WTC11 (cell line): ENCODE measurements at regions not wholly inside any gene's neighbourhood (a gene's known extent, or its start where the extent isn't known, plus 50 kb on each side); places are given as distances from the start of the nearest gene placed in this dataset.

Experiments used
- CTCF ChIP-seq: fragments of 200-600 bp; IDR thresholded peaks from 2 replicates; pipeline ENCODE4 v1.8.0; 2022; ENCODE audit warnings: antibody characterized with exemption
- ELF4 ChIP-seq: sonication (generic); formaldehyde crosslinking; IDR thresholded peaks from 2 replicates; pipeline ENCODE4 v1.8.1; 2022; ENCODE audit warnings: low read depth, mild to moderate bottlenecking, moderate library complexity, missing genetic modification reagents
- TEAD4 ChIP-seq: sonication (generic); formaldehyde crosslinking; IDR thresholded peaks from 2 replicates; pipeline ENCODE4 v1.8.0; 2022; ENCODE audit warnings: mild to moderate bottlenecking, missing genetic modification reagents
- TF ChIP-seq, protein P1 (sequence below): sonication (generic); formaldehyde crosslinking; IDR thresholded peaks from 2 replicates; pipeline ENCODE4 v1.8.1; 2023; ENCODE audit warnings: mild to moderate bottlenecking, moderate library complexity, missing genetic modification reagents
- TF ChIP-seq, protein P2 (sequence below): sonication (generic); formaldehyde crosslinking; IDR thresholded peaks from 2 replicates; pipeline ENCODE4 v1.8.0; 2022; ENCODE audit warnings: mild to moderate bottlenecking, missing genetic modification reagents

DNA sequence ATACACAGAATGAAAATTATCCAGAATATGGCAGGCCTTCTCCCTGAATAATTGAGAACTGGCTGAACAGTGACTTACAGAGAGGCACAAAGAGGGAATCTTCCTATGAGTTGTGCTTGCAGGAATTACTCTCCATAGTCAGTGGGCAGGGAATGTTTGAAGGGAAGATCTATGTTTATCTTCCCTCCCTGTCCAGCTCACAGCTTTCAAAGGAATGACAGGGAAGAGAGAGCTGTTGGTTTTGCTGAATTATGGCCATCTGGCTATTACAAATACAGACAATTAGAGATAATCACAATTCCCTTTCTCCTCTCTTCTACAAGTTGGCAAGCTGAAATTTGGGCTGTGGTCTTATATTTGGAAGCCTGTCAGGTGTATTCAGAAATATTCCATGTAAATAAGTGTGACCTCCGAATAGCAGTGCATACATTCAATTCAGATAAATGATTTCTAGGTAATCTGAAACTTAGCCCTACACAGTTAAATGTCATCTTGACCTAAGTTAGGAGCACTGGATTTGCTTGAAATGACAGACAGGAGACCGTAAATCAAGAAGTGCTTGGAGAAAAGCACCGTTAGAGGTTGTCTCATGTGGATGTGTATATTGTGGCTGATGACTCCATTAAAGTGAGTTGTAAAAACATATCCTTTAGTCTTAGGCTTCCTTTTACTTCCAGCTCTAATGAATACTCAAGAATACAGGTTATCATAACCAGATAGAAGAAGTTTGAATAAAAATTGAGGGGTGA, 136.8 kb downstream of the C4orf33 start:
- TF ChIP-seq, protein P1, sequence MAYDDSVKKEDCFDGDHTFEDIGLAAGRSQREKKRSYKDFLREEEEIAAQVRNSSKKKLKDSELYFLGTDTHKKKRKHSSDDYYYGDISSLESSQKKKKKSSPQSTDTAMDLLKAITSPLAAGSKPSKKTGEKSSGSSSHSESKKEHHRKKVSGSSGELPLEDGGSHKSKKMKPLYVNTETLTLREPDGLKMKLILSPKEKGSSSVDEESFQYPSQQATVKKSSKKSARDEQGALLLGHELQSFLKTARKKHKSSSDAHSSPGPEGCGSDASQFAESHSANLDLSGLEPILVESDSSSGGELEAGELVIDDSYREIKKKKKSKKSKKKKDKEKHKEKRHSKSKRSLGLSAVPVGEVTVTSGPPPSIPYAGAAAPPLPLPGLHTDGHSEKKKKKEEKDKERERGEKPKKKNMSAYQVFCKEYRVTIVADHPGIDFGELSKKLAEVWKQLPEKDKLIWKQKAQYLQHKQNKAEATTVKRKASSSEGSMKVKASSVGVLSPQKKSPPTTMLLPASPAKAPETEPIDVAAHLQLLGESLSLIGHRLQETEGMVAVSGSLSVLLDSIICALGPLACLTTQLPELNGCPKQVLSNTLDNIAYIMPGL (CRISPR knock-in tag): no peak
- no peak for TF ChIP-seq ELF4 (CRISPR knock-in tag)
- no peak for TF ChIP-seq CTCF
- TF ChIP-seq TEAD4 (CRISPR knock-in tag): no peak
- TF ChIP-seq, protein P2, sequence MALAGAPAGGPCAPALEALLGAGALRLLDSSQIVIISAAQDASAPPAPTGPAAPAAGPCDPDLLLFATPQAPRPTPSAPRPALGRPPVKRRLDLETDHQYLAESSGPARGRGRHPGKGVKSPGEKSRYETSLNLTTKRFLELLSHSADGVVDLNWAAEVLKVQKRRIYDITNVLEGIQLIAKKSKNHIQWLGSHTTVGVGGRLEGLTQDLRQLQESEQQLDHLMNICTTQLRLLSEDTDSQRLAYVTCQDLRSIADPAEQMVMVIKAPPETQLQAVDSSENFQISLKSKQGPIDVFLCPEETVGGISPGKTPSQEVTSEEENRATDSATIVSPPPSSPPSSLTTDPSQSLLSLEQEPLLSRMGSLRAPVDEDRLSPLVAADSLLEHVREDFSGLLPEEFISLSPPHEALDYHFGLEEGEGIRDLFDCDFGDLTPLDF (CRISPR knock-in tag): no peak
